ENCODE measurements at regions not wholly inside any gene's neighbourhood (a gene's known extent, or its start where the extent isn't known, plus 50 kb on each side); places are given as distances from the start of the nearest gene placed in this dataset.

GRCh38 chr2:147384659-147385058 lies 460.2 kb upstream of the ACVR2A start:
- TF ChIP-seq CTCF (IDR thresholded peaks at IDR 0.05) (no peak), POLR2A (IDR thresholded peaks at IDR 0.05) (no peak)
- DNase-seq: no peak
- intact Hi-C loops (cut with DNase I): no loop called here
- Histone ChIP-seq H3K27ac (no peak overlapping the region), H3K27me3 (no peaks in the 10 kb centered on the region), H3K36me3 (replicated peaks in 1 of 2) (no peaks in the 10 kb centered on the region), H3K4me1 (replicated peaks in 1 of 2) (no peaks in the 10 kb centered on the region), H3K4me3 (no peak overlapping the region), H3K9me3 (replicated peaks in 1 of 3) (no peaks in the 10 kb centered on the region)
- WGBS, 4 donors: 78 to 82% (median 81%) methylated on average over 2 of the region's 2 CpGs

GRCh38 chr2:147382322-147382948 lies 462.4 kb upstream of the ACVR2A start:
- Histone ChIP-seq H3K36me3 (replicated peaks in 1 of 2) (no peaks in the 10 kb centered on the region), H3K4me1 (replicated peaks in 1 of 2) (no peaks in the 10 kb centered on the region), H3K4me3 (no peak overlapping the region), H3K9me3 (replicated peaks in 1 of 3) (no peaks in the 10 kb centered on the region), H3K27ac (no peak overlapping the region), H3K27me3 (no peaks in the 10 kb centered on the region)
- TF ChIP-seq POLR2A (IDR thresholded peaks at IDR 0.05) (no peak), CTCF (IDR thresholded peaks at IDR 0.05) (no peak)
- peak in 1 of 7 donors; percentile 58 for DNase-seq
- intact Hi-C loops (cut with DNase I): no loop called here
- 76 to 93% (median 90%) methylated on average over 3 of the region's 3 CpGs; no CpG with 5 or more reads in 1 of the 4 donors for WGBS, 4 donors

GRCh38 chr2:147378403-147378802 lies 466.4 kb upstream of the ACVR2A start:
- no peak overlapping the region for H3K4me3 ChIP-seq
- no peak overlapping the region for H3K27ac ChIP-seq
- TF ChIP-seq POLR2A (IDR thresholded peaks at IDR 0.05) (no peak), CTCF (IDR thresholded peaks at IDR 0.05) (no peak)
- H3K36me3 ChIP-seq (replicated peaks in 1 of 2): no peaks in the 10 kb centered on the region
- no peaks in the 10 kb centered on the region for H3K27me3 ChIP-seq
- intact Hi-C loops (cut with DNase I): no loop called here
- WGBS, 4 donors: 85 to 94% (median 90%) methylated on average over 1 of the region's 1 CpG
- DNase-seq: no peak
- no peaks in the 10 kb centered on the region for H3K9me3 ChIP-seq (replicated peaks in 1 of 3)
- H3K4me1 ChIP-seq (replicated peaks in 1 of 2): peaks cover 0 to 4% of the 10 kb centered on the region in 2 donors

GRCh38 chr2:147375073-147375472 lies 469.8 kb upstream of the ACVR2A start:
- no peak for TF ChIP-seq CTCF (IDR thresholded peaks at IDR 0.05)
- TF ChIP-seq POLR2A (IDR thresholded peaks at IDR 0.05): no peak
- 69 to 85% (median 77%) methylated on average over 1 of the region's 1 CpG for WGBS, 4 donors

More at GRCh38 chr2:147375073-147375472, 469.8 kb upstream of the ACVR2A start:
- Histone ChIP-seq H3K9me3 (replicated peaks in 1 of 3) (no peaks in the 10 kb centered on the region), H3K27me3 (no peaks in the 10 kb centered on the region), H3K27ac (no peak overlapping the region), H3K4me3 (no peak overlapping the region), H3K4me1 (replicated peaks in 1 of 2) (peaks cover 0 to 4% of the 10 kb centered on the region in 2 donors), H3K36me3 (replicated peaks in 1 of 2) (no peaks in the 10 kb centered on the region)
- DNase-seq: no peak
- intact Hi-C loops (cut with DNase I): no loop called here
